ENCODE measurements at regions not wholly inside any gene's neighbourhood (a gene's known extent, or its start where the extent isn't known, plus 50 kb on each side); places are given as distances from the start of the nearest gene placed in this dataset.

DNA sequence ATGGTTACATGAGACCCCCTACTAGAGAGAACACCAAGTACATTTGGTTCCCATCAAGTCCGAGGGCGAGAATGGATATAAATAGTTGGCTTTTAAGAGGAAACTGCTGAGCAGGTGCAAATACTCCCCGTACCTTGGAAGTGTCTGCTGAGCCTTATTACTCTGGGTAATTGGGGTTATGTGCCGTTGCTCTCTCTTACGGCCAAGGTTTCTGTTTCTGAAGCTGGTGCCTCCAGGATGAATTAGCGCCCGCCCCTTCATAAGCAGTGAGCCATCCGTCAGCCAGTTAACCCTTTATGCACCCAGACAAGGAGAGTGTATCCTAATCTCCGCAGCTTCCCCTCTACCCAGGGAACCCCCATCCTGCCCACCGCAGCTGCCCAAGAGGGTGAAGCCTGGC lies 90.4 kb upstream of the AJAP1 start:
- no peak for DNase-seq (ENCODE audit: low read depth)

DNA sequence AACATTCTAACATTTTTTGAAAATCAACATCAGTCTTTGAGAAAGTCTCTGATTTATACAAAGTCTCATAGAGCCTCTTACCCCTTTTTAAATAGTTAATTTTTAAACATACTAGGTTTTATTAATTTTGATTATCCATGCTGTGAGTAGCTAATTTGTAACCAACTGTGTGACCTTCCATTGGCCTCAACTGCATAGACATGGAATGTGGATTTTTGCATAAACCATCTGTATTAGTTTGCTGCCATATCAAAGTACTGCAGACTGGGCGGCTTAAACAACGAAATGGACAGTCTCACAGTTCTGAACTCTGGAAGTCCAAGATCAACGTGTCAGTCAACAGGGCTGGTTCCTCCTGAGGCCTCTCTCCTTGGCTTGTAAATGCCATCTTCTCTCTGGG lies 89.2 kb upstream of the AJAP1 start:
- no peak for DNase-seq (ENCODE audit: low read depth)

DNA sequence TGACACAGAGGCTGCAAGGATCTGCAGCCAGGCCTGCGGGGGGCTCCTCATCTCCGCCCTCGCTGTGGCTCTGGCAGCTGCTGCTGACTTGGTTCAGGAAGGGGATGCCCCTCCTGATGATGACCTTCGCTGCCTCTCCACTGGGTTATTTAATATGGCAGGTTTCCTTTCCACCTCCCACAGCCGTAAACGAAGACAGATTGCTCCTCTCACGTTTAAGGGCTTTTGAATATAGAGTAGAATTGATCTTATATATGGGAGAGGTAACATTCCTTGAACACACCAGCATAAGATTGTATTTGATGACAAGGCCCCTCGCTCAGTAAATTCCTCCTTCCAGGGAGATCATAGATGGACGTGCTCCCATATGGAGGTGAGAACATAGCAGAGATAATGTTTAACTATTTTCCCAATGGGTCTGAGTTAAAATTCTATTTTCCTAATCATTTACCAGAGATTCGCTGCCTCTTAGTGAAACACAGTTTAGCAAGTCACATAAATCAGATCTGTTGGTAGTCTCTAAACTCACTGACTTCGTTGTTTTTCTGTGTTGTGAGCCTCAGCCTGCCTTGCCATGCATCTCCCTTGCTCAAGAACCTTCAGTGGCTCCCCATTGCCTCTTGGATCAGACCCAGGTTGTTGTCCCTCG lies 88.5 kb upstream of the AJAP1 start:
- DNase-seq (ENCODE audit: low read depth), result no peak

DNA sequence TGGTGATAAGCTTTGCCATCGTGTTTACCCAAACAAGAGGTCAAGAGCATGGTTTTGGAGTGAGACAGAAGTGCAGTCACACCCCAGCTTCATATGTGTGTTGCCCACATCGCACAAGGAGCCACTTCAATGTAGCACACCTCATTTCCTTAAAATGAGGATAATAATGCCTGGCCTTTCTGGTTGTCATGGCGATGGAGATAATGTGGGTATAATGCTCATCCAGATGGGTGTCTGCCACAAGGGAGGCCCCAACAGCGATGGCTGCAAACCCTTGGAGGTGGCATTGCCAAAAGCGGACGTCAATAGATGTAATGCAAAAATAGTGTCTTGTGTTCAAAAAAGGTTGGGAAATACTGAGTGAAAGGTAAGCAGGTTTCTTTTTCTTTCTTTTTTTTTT lies 83.1 kb upstream of the AJAP1 start:
- DNase-seq (ENCODE audit: low read depth), result no peak

DNA sequence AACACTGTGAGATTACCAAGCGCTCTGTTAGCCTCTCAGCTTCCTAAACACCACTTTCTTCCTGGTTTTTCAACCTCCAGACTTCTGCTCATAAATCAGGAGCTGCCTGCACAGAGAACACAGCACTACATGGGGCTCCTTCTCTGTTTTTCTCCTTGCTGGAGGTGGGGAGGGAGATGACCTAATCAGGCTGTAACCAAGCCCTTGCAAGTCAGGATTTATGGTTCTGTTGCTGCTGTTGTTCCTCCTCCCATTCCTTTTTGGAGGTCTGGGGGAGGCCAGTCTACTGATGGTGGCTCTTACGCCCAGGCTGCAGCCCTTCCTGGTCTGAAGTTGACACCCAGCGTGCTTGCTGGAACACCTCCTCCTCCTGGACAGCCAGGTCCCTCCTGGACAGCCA lies 80.9 kb upstream of the AJAP1 start:
- no peak for DNase-seq (ENCODE audit: low read depth)

DNA sequence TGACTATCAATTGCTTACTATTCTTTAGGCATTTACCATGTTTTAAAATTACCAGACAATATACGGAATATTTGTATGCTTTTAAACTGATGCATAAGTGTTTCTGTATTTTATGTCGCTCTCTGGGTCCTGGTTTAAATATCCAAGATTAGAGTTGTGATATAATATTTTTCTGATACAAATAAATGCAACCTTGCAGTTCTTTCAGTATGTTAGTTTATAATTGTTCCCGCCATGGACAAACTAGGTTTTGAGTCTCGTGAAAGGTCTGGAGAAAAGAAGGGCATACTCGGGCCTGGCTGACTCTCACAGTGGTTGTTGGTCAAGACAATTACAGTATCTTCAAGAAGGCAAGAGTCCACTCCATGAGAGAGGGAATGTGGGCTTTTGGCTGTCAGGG lies 72.6 kb upstream of the AJAP1 start:
- no peak for DNase-seq (ENCODE audit: low read depth)

DNA sequence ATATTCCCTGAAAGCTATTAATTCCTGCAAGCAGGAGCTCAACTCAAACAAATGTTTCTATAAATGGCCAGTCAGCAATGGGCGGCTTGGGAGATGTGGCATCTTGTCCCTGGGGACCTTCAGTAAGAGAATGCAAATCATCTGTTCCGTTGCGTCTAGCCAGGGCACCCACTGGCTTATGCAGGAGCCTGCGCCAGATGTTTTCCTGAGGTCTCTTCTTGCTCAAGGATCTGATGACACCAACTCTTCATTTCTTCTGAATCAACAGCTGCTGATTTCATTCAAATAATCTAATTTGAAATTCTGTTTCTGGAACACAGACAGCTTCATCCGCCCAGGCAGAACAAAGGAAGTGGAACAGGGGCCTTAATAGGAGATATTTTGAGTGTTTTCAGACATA lies 70.0 kb upstream of the AJAP1 start:
- DNase-seq (ENCODE audit: low read depth), result no peak

DNA sequence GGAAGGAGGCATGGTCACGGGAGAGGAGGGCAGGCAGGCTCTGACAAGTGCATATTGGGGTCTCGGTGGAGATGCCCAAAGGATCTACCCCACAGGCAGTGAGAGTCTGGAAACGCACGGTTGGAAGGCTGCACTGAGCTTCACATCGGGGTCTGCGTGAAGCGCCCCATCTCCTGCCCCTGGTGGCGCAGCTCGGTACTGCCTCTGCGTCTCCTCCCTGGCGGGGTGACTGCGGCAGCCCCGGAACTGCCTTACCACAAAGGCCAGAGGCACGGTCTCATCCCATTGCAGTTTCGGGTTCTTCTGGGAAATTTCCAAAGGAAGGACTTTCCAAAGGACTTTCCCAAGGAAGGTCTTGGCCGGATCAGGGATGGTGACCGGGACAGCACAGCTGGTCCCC lies 69.2 kb upstream of the AJAP1 start:
- no peak for DNase-seq (ENCODE audit: low read depth)

DNA sequence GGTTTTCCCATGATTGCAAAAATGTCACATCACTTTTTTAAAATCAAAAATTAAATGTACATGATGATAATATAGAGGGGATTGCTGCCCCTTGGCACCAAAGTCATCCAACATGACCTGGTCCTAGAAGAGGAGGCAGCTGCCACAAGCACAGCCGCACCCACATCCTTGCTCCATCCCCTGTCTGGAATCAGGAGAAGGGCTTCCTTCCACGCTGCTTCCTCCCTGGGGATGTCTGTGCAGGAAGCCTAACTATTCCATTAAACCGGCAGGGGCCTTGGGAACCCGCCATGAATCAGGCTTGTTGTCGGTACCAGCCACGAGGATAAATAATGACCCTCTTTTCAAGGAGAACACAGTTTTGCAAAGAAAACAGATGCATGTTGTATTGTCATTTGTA lies 68.7 kb upstream of the AJAP1 start:
- no peak for DNase-seq (ENCODE audit: low read depth)

DNA sequence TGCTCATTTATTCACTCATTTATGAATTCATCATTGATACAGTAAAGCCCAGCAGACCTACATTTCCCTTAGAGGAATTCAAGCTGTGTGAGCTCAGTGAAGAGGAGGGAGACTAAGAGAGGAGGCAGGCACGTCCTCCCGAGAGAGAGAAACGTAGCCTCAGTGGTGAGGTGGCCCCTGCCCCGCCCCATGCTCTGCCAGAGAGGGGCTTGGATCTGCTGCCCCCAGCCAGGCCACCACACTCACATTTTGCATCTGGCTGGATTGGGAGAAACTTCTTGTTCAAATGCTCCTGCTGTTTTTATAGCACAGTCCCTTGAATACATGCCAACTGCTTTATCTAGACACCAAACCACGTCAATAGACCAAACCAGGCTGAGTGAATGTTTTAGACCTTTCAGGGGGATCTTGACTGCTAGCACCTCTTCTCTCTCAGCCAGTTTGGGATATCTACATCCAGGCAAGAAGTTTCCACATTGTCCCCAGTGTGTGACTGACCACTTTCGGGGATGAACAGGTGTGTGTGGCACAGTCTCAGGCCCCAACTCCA lies 67.7 kb upstream of the AJAP1 start:
- no peak for DNase-seq (ENCODE audit: low read depth)

DNA sequence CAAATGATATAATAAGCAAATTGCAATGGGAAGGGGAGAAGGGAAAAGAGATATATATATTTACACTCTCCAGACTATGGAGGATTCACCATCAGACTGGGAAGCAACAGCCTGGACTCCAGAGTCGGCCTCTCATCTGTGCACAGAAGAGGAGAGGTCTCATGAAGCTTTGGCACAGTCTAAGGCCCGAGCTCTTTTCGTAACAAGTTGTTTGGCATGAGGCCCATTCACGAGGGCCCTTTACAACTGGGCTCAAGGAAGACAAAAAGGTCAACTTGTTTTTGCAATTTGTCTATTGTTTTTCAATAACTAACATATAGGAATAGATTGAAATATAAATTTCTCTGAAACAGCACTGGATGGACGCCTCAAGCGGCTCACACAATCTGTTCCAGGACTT lies 66.7 kb upstream of the AJAP1 start:
- DNase-seq (ENCODE audit: low read depth), result no peak

DNA sequence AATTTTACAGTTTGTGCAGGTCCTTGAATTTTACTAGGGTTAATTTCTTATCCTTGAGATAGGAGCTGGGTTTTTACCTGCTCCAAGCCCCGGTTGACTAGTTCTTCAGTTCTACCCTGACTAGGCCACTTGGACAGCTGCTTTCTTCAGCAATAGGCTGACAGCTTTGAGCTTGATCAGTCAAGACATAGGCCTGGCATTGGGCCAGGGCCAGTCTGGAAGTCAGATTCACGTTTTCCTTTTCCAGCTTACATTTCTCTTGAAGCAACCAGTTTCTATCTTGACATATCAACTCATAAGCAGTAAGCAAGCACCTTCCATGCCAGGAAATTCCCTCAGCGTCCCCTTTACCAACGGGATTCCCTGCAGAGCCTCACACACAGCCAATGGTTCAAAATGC lies 63.7 kb upstream of the AJAP1 start:
- no peak for DNase-seq (ENCODE audit: low read depth)

DNA sequence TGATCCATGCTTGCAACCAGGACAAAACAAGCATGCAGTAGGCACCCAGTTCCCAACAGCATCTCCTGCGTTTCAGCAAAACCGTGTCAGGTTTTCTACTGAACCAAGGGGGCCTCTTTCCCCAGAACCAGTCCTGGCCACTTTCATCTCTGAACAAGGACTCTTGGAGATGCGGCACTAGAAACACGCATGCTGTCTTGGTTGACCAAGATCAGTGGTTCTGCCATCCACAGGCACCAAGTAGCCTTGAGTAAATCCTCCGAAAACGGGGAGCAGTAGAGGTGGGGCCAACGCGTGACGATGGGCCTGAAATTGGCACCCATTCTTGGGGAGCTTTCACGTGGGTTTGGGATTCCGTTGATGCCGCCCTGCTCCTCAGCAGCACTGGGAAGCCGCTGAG lies 62.5 kb upstream of the AJAP1 start:
- DNase-seq (ENCODE audit: low read depth), result no peak

DNA sequence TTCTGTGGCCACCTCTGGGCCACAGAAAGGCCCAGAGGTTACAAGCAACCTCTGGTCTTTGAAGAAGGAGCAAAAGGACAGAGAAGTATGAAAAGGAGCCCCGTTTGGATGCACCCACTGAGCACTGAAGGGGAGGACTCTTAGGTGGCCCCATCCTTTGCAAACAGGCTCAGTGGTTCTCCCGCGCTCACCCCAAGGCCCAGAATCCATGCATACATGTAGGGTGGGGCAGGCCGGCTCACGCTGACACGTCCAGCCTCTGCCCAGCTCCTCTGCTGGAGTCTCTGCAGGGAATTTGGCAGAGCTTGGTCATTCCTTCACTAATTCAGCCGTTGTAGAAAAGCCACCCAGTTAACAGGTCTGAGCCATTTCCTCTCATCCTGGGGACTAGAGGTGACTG lies 61.3 kb upstream of the AJAP1 start:
- DNase-seq (ENCODE audit: low read depth), result no peak

DNA sequence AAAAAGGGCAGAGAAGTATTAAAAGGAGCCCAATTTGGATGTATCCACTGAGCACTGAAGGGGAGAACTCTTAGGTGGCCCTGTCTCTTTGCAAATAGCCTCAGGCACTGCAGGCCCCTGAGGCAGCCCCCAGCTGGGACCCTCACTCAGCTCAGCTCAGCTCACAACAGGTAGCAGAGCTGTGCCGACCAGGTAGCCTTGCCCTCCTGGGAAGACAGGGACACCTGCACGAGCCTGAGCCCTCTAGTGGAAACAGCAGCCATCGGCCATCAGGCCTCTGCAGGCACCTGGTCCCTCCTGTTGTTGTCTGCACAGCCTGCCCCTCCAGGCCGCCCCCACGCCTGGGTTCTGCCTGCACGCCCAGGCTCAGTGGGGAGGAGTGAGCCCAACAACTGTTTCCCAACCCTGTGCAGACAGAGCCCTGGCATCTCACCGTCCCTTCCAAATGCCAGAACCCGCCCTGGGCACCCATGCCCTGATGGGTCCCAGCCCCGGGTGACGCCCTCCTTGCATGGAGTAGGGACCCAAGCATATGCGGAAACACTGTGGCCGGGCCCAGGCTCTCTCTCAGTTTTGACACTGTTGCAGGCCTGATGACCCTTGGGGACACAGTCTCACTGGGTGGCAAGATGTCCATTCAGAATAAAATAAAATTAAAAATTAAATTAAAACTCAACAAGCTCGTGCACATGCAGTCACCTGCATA lies 60.0 kb upstream of the AJAP1 start:
- DNase-seq (ENCODE audit: low read depth), result no peak

DNA sequence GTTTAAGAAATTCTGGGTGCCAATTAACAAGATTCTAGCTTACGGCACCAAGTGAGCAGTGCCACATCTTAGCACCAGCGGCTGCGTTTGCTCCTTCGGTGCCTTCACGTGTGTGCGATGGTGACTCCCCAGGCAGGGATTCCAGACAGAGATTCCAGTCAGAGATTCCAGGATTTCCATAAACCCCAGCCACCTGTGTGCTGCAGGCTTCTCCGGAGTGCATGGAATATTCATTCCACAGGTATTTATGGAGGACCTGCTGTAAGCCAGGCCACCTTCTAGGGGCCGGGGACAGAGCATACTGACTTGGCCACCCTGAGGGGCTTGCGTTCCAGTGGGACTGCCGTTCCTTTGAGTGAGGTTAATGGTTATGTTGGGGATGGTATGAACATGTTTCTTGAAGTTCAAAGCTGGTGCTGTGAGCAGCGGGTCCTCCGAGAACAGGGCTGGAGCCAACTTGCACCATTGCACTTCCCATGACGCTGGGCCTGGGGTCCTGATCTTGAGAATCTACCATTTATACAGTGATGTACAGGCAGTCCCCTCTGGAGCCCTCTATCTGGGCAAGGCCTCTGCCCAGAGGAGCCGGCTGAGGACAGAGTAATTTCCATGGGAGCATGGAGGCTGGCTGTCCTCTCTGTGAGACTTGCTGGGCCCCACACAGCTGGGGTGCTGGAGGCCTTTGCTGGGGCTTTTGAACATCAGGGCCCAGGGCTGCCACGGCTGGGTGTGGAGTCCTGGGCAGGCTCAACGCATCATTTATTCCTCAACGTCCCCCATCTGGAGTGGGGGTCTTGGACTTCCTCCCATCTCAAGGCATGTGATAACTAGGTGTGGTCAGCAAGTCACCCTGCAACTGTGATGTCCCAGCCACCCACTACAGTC lies 58.8 kb upstream of the AJAP1 start:
- no peak for DNase-seq (ENCODE audit: low read depth)

DNA sequence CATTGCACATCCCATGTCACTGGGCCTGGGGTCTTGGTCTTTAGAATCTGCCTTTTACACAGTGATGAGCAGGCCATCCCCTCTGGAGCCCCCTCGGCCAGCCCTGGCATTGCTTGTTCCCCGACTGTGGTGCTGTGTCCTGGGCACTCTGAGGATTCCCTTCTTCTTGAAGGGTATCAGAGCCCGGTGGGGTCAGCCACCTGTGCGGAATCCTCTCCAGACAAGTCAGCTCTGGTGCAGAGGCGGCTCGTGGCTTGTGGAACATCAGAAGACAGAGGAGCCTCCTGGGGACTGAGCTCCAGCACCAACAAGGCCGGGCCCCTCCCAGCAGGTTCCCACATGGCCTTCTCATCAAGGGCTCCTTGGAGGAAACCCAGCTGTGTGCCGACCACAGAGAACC lies 57.9 kb upstream of the AJAP1 start:
- no peak for DNase-seq (ENCODE audit: low read depth)

DNA sequence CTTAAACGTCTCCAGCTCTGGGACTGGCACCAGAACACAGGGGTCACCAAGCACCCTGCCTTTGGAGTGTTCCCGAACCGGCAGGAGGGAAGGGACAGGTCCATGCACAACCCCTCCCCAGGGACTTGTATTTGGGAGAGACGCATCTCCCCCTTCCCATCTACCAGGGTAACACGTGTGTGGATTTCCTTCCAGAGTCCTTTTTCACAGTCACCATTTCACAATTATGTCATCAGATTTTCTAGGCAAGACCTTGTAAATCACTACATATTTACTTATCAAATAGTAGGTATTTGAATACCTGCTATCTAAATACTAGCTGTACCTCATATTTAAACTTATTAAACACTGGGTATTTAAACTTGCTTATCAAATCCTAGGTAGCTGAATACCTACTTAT lies 57.4 kb upstream of the AJAP1 start:
- no peak for DNase-seq (ENCODE audit: low read depth)

DNA sequence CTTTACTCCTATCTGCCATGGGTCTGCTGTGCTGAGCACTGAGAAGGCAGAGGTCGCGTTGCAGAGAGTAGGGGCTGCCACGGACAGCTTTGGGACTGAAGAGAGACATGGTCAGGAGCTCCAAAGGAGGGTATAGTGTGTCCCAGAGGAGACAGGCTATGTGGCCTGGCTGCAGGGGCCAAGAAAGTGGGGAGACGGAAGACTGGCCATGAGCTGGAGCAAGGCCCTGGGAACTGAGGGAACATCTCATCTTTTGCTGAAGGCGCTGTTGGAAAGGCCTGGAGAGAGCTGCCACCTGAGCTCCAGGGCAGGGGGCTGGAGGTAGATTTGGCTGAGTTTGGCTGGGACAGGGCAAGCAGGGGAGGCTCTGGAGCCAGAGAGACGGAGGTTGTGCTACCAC lies 55.8 kb upstream of the AJAP1 start:
- DNase-seq (ENCODE audit: low read depth), result no peak

DNA sequence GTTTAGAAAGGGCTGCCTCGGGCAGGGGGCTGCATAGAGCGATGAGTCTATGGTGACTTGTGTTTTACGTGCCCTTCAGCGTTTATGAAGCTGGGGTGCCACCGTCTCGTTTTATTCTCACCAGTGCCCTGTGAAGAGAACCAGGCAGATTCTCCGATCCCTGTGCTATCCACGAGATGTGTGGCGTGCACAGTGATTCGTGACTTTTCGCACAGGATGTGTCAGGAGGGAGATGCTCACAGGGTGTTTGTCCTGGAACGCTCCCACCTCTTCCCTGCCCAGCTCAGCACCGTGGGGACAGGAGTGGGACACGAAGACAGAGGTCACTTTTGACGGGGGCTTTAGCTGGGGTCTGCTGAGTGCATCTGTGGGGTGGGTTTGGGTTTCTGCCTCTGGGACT lies 54.9 kb upstream of the AJAP1 start:
- DNase-seq (ENCODE audit: low read depth), result no peak

DNA sequence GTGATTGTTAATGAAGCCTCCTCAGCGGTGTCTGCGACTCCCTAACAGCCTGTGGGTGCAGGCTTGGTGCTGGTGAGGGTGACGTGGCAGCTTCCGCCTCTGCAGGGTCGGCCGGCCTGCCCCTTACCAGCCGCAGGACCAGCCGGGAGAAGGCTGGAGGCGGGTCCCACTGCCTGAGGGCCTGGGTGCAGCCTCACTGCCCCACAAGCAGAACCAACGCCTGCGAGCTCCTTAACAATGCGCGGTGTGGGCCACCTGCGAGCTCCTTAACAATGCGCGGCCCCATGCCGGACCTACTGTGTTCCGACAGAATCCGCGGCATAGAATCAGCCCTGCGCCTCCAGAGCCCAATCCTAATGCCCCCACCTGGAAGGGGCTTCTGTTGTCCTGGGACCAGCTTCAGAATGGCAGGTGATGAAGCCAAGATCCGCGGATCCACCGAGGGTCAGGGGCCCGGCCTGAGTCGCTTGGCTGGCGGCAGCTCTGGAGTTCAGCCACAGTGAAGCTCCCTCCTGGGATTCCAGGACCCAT lies 54.4 kb upstream of the AJAP1 start:
- peak; percentile 25 for DNase-seq (ENCODE audit: low read depth)

Measured in HT1080 (cell line).